BJ (cell line): ENCODE measurements at regions not wholly inside any gene's neighbourhood (a gene's known extent, or its start where the extent isn't known, plus 50 kb on each side); places are given as distances from the start of the nearest gene placed in this dataset.

Experiments
- CTCF ChIA-PET: fragments of 350-600 bp; formaldehyde crosslinking; extraction: SDS; loops from one replicate; lab custom pipeline; 2021; ENCODE audit warnings: antibody characterized with exemption, inconsistent platforms; lab: Yijun Ruan, JAX
- POLR2A ChIA-PET: fragments of 300-600 bp; sonication (Branson Sonifier 250); formaldehyde crosslinking; extraction: SDS; loops from one replicate; lab custom pipeline; 2021; ENCODE audit warnings: antibody characterized with exemption; lab: Charles Lee
- DNase-seq: peaks from one replicate; pipeline ENCODE4 v3.0.0-alpha.2; 2011; ENCODE audit warnings: low read depth
- H3K27me3 ChIP-seq: 2 replicates; pipeline ENCODE4 v1.6.0; 2011; ENCODE audit warnings: low read length; ENCODE audit not compliant: control insufficient read depth, insufficient read depth
- H3K36me3 ChIP-seq: 2 replicates; pipeline ENCODE4 v1.5.1; 2011; ENCODE audit warnings: low read length; ENCODE audit not compliant: control insufficient read depth, insufficient read depth
- H3K4me3 ChIP-seq: 2 replicates; pipeline ENCODE4 v1.5.1; 2011; ENCODE audit warnings: low read depth, mild to moderate bottlenecking, control low read depth, low read length
- CTCF ChIP-seq: IDR thresholded peaks from 2 replicates; pipeline ENCODE4 v1.5.1; 2011; ENCODE audit warnings: low read depth, mild to moderate bottlenecking, control low read depth, inconsistent platforms, low read length, moderate library complexity; ENCODE audit not compliant: insufficient read depth

- no peak for TF ChIP-seq CTCF
- POLR2A ChIA-PET: no interaction called here
- DNase-seq: no peak
- Histone ChIP-seq H3K4me3 (no peak overlapping the region), H3K36me3 (no peaks in the 10 kb centered on the region), H3K27me3 (no peaks in the 10 kb centered on the region)
- CTCF ChIA-PET: no interaction called here
Measured at GRCh38 chr11:91660036-91660435, 564.6 kb upstream of the FAT3 start.

- Histone ChIP-seq H3K4me3 (no peak overlapping the region), H3K36me3 (no peaks in the 10 kb centered on the region), H3K27me3 (no peaks in the 10 kb centered on the region)
- ChIA-PET POLR2A (no interaction called here), CTCF (no interaction called here)
- no peak for TF ChIP-seq CTCF
- no peak for DNase-seq
Measured at GRCh38 chr11:91654686-91655085, 569.9 kb upstream of the FAT3 start.

- DNase-seq: no peak
- ChIA-PET POLR2A (no interaction called here), CTCF (interaction anchor here (0.9 kb wide), 1 partner anchor 126 kb away, joined by 3 read pairs; no protein-coding TSS in a partner anchor)
- Histone ChIP-seq H3K4me3 (no peak overlapping the region), H3K27me3 (no peaks in the 10 kb centered on the region), H3K36me3 (no peaks in the 10 kb centered on the region)
- no peak for TF ChIP-seq CTCF
Measured at GRCh38 chr11:91653079-91653754, 571.4 kb upstream of the FAT3 start.

- no peaks in the 10 kb centered on the region for H3K27me3 ChIP-seq
- ChIA-PET POLR2A (no interaction called here), CTCF (no interaction called here)
- H3K36me3 ChIP-seq: no peaks in the 10 kb centered on the region
- TF ChIP-seq CTCF: no peak
- DNase-seq: no peak
- H3K4me3 ChIP-seq: no peak overlapping the region
Measured at GRCh38 chr11:91650802-91651201, 573.8 kb upstream of the FAT3 start.

GRCh38 chr11:91641153-91641552 is 583.5 kb upstream of the FAT3 start:
- TF ChIP-seq CTCF: no peak
- Histone ChIP-seq H3K27me3 (no peaks in the 10 kb centered on the region), H3K36me3 (no peaks in the 10 kb centered on the region), H3K4me3 (no peak overlapping the region)
- POLR2A ChIA-PET: no interaction called here
- DNase-seq: no peak
- CTCF ChIA-PET: no interaction called here
